D721Med (cell line): ENCODE measurements at regions not wholly inside any gene's neighbourhood (a gene's known extent, or its start where the extent isn't known, plus 50 kb on each side); places are given as distances from the start of the nearest gene placed in this dataset.
A peak's percentile ranks its signal among the peaks of the same experiment; 100 is the strongest.

Experiments used
- DNase-seq: peaks from one replicate; pipeline ENCODE4 v3.0.0; 2011; ENCODE audit warnings: low spot score; ENCODE audit not compliant: insufficient read length
- FAIRE-seq: peaks from 2 replicates; lab custom pipeline; 2011; peaks lifted over from hg19 to GRCh38; lab: Jason Lieb, UNC
- TF ChIP-seq, protein P1 (sequence below): IDR thresholded peaks from 2 replicates; pipeline ENCODE4 v1.5.1; 2012; ENCODE audit warnings: mild to moderate bottlenecking, control low read depth; ENCODE audit not compliant: insufficient read depth; ENCODE audit errors: missing control alignments

DNA sequence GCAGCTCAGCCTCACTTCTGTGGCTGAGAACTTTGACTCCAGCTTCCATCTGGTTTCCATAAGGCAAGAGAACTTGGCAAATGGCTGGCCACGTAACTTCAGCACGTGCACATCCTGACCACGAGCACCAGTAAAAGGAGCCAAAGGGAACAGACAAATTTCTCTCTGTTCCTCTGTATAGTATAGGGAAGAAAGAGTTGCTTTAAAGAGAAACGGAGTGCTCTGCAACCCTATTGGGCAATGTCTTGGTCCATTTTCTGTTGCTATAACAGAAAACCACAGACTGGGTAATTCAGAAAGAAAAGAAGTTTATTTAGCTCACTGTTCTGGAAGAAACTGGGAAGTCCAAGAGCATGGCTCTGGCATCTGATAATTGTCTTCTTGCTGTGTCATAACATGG lies 558.7 kb downstream of the ACTL7B start:
- FAIRE-seq (no peak), DNase-seq (no peak)
- TF ChIP-seq, protein P1, sequence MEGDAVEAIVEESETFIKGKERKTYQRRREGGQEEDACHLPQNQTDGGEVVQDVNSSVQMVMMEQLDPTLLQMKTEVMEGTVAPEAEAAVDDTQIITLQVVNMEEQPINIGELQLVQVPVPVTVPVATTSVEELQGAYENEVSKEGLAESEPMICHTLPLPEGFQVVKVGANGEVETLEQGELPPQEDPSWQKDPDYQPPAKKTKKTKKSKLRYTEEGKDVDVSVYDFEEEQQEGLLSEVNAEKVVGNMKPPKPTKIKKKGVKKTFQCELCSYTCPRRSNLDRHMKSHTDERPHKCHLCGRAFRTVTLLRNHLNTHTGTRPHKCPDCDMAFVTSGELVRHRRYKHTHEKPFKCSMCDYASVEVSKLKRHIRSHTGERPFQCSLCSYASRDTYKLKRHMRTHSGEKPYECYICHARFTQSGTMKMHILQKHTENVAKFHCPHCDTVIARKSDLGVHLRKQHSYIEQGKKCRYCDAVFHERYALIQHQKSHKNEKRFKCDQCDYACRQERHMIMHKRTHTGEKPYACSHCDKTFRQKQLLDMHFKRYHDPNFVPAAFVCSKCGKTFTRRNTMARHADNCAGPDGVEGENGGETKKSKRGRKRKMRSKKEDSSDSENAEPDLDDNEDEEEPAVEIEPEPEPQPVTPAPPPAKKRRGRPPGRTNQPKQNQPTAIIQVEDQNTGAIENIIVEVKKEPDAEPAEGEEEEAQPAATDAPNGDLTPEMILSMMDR = no peak

DNA sequence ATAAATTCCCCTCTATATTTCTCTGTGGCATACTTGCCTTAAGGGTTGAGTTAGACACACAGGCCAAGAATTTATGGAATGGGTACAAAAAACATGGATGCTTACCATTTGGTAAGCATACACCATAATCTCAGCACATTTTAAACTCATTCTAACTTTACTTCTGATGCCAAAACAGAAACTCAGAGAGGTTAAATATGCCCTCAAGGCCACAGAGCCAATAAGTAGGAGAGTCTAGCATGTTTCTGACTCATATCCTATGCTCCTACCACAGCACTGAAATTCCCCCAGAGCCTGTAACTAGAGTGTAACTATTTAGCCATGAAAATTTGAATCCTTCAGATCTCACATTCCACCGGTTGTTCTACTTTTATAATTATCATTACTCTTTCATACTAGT lies 559.7 kb downstream of the ACTL7B start:
- DNase-seq (no peak), FAIRE-seq (no peak)
- TF ChIP-seq, protein P1 = no peak

DNA sequence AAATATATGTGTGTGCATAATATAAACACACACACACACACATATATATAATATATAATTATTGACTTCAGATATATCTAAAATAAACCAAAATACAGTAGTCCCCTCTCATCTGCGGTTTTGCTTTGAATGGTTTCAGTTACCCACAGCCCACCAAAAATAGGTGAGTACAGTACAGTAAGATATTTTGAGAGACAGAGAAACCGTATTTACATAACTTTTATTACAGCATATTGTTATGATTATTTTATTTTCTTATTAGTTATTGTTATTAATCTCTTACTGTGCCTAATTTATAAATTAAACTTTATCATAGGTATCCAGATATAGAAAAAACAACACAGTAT lies 564.2 kb downstream of the ACTL7B start:
- no peak for DNase-seq
- TF ChIP-seq, protein P1 = no peak
- FAIRE-seq = no peak

DNA sequence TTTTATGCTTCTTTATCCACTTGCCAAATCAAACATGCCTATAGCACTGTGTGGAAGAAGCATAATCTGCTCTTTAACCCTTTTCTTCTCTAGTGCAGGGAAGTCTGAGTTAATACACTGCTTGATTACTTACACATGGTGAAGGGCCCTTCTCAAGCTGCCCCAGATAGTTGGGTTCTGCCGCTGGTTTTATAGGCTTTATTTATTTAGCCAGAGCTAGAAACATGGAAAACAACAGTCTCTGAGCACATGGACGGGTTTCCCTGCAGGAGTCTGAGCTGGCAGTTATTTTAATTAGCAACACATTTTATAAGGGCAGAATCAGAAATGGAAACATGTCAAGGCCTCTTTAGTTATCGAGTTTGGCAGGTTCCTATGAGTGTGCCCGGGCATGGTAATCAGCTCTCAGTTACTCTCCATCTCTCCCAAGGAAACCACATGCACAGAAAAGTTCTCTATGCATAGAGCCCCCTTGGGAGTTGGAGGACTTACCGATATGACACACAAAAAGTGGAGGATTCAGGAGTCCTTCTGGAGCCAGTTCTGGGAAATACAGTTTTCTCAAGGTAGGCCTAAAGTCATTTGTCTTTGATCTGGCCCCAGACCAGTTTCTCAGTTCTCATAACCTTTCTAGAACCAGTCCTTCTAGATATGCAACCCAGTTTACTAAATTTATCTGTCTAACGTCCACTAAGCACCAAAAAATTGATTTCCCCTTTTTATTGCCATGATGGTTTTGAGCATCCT lies 564.8 kb downstream of the ACTL7B start:
- DNase-seq (no peak), FAIRE-seq (no peak)
- TF ChIP-seq, protein P1 = no peak

DNA sequence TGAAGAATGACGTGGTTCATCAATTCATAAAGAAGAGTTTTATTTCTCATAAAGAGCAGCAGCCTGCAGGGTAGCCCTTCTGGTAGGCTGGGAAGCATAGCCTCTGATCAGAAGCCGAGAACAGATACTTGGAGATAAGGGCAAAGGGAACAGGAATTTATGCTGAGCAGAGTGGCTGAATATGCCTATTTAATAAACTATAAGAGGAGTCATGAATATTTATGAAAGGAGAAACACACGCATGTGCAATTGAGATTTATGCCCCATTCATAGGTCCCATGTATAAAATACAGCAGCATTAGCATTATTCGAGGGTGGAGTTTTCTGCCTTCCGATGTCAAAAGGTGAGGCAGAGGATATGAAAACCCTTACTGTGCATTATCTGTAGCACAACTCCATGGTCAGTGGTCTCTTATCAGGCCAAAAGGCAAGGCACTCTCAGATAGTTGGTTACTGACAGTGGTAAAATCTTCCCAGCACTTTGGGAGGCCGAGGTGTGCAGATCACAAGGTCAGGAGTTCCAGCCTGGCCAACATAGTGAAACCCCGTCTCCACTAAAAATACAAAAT lies 569.1 kb downstream of the ACTL7B start:
- no peak for DNase-seq
- TF ChIP-seq, protein P1 = no peak
- FAIRE-seq = no peak

DNA sequence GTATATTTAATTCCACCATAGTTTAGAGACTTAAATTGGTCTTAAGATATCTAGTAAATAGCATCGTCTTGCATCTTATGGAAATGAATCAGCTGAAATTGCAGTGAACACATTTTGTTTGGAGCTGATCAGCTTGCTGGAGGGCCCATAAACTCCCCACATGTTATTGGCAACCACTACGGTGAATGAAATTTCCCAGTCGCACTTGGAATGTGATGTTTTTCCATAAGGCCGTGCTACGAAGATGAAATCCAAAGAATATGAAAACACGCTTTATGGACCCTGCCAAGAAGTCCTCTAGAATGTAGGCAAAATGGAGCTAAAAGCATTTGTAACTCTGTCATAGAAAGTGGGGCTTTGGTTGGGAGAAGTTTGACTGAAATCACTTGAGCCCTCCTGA lies 572.1 kb downstream of the ACTL7B start:
- TF ChIP-seq, protein P1 = no peak
- FAIRE-seq (no peak), DNase-seq (no peak)

DNA sequence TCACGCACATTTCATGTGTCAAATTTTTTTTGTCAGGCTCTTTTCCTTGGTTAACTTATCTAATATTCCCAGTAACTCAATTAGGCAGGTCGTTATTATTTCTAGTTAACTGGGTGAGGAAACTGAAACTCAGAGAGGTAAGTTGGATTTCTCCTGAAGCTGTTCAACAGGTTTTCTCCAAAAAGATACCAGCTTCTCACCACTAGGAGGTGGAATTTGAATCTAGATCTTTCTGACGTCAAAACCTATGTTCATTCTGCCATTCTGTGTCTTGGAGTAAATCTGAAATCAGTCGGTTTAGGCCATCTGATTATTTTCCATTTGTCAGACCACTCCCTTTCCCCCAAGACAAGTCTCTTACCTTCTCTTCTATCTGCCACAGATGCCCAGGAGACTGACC lies 572.9 kb downstream of the ACTL7B start:
- FAIRE-seq = no peak

More for the DNA sequence above, 572.9 kb downstream of the ACTL7B start:
- TF ChIP-seq, protein P1 = peak; percentile 15
- DNase-seq = no peak
